ENCODE measurements at regions not wholly inside any gene's neighbourhood (a gene's known extent, or its start where the extent isn't known, plus 50 kb on each side); places are given as distances from the start of the nearest gene placed in this dataset.

DNA sequence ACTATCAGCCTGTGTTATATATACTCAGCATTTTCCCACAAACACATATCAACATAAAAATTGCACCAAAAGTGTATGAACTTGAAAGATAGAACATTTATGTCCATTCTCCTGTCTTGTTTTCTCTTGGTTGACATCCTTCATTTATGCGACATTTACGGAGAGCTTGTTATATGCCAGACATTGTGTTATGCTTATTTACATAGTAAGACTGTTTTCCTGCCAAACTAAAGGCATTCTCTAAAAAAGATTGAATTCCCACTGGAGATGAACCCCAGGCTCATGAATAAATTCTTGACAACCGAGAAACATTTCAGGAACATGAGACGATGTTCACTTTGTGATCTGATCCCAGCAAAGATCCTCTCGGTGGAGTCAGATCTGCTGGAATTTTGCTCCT is 131.0 kb downstream of the RAP2A start:
- TF ChIP-seq, protein P1, sequence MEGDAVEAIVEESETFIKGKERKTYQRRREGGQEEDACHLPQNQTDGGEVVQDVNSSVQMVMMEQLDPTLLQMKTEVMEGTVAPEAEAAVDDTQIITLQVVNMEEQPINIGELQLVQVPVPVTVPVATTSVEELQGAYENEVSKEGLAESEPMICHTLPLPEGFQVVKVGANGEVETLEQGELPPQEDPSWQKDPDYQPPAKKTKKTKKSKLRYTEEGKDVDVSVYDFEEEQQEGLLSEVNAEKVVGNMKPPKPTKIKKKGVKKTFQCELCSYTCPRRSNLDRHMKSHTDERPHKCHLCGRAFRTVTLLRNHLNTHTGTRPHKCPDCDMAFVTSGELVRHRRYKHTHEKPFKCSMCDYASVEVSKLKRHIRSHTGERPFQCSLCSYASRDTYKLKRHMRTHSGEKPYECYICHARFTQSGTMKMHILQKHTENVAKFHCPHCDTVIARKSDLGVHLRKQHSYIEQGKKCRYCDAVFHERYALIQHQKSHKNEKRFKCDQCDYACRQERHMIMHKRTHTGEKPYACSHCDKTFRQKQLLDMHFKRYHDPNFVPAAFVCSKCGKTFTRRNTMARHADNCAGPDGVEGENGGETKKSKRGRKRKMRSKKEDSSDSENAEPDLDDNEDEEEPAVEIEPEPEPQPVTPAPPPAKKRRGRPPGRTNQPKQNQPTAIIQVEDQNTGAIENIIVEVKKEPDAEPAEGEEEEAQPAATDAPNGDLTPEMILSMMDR (IDR thresholded peaks at IDR 0.05 in 8 of 11, conservative IDR thresholded peaks at IDR 0.05 in 3 of 11): no peak
- TF ChIP-seq POLR2A (IDR thresholded peaks at IDR 0.05): no peak
